Sigmoid colon (tissue), 3 donors: ENCODE measurements at regions not wholly inside any gene's neighbourhood (a gene's known extent, or its start where the extent isn't known, plus 50 kb on each side); places are given as distances from the start of the nearest gene placed in this dataset.

Source experiments
- CTCF ChIP-seq, 4 experiments: fragments of 450-650 bp in 3 of 4; fragments of 200-600 bp in 1 of 4; IDR thresholded peaks; one replicate each; pipeline ENCODE4 v1.5.1; 2016 to 2019; ENCODE audit warnings: antibody characterized with exemption in 4 of 4, mild to moderate bottlenecking in 3 of 4, moderate library complexity in 2 of 4
- POLR2A ChIP-seq, 2 donors: fragments of 450-650 bp; IDR thresholded peaks; one replicate each; pipeline ENCODE4 v1.6.1; 2016; ENCODE audit warnings: antibody characterized with exemption in 2 of 2, mild to moderate bottlenecking in 2 of 2, moderate library complexity in 2 of 2

- TF ChIP-seq CTCF (IDR thresholded peaks at IDR 0.05) (no peak), POLR2A (IDR thresholded peaks at IDR 0.05) (no peak)
These were observed 183.2 kb upstream of the AADAT start for GRCh38 chr4:170272959-170273358.
